Lung (tissue), 11 donors: ENCODE measurements at regions not wholly inside any gene's neighbourhood (a gene's known extent, or its start where the extent isn't known, plus 50 kb on each side); places are given as distances from the start of the nearest gene placed in this dataset.
A peak's percentile ranks its signal among the peaks of the same experiment; 100 is the strongest.

Experiments
- ATAC-seq: fragments of 200-7000 bp; cut with Tn5 transposase; one replicate; pipeline ENCODE4 v1.9.1; 2020; ENCODE audit warnings: moderate number of reproducible peaks; ENCODE audit not compliant: insufficient read depth, low FRiP score
- DNase-seq, 3 donors: peaks; one replicate each; pipeline ENCODE4 v3.0.0-alpha.2; 2013 to 2017
- H3K27ac ChIP-seq, 2 donors: one replicate each; pipeline ENCODE4 v1.5.1; 2013; ENCODE audit warnings: mild to moderate bottlenecking in 2 of 2, moderate library complexity in 2 of 2, control low read depth in 1 of 2, inconsistent platforms in 1 of 2, low read depth in 1 of 2, low read length in 1 of 2
- H3K27me3 ChIP-seq, 3 donors: one replicate each; pipeline ENCODE4 v1.5.1; 2013; ENCODE audit warnings: low read length in 2 of 3; ENCODE audit not compliant: control insufficient read depth in 3 of 3, insufficient read depth in 3 of 3
- H3K36me3 ChIP-seq, 4 donors: one replicate each; pipeline ENCODE4 v1.5.1; 2013; ENCODE audit warnings: low read length in 4 of 4, mild to moderate bottlenecking in 1 of 4, moderate library complexity in 1 of 4; ENCODE audit not compliant: control insufficient read depth in 4 of 4, insufficient read depth in 4 of 4
- H3K4me1 ChIP-seq, 5 donors: one replicate each; pipeline ENCODE4 v1.5.1; 2013; ENCODE audit warnings: low read length in 5 of 5, mild to moderate bottlenecking in 2 of 5, moderate library complexity in 1 of 5; ENCODE audit not compliant: control insufficient read depth in 5 of 5, insufficient read depth in 5 of 5
- H3K4me3 ChIP-seq: one replicate; pipeline ENCODE4 v1.5.1; 2013; ENCODE audit warnings: mild to moderate bottlenecking, control low read depth, moderate library complexity
- H3K9ac ChIP-seq, 2 donors: one replicate each; pipeline ENCODE4 v1.5.1; 2013; ENCODE audit warnings: low read length in 2 of 2, control low read depth in 1 of 2; ENCODE audit not compliant: insufficient read depth in 1 of 2
- H3K9me3 ChIP-seq, 4 donors: one replicate each; pipeline ENCODE4 v1.5.1; 2013; ENCODE audit warnings: low read length in 3 of 4, mild to moderate bottlenecking in 1 of 4, moderate library complexity in 1 of 4; ENCODE audit not compliant: control insufficient read depth in 4 of 4, insufficient read depth in 3 of 4
- CTCF ChIP-seq: IDR thresholded peaks from 2 replicates; pipeline ENCODE4 v1.5.1; 2012; ENCODE audit warnings: mild to moderate bottlenecking; ENCODE audit errors: control extremely low read depth, extremely low read depth
- WGBS, 2 donors: extraction: QIAGEN DNeasy Blood & Tissue Kit; methylation state at CpG; one replicate each; pipeline ENCODE4 v1.1.7; 2013; 5-methylcytosine and 5-hydroxymethylcytosine counted together
- donor health status: control.
- donor health status: control.
- donor health status: Bipolar disorder and iron deficiency.
- donor health status: healthy.
- donor health status: DM: yes; HTN: yes; CAD: no.

- Histone ChIP-seq H3K27ac (no peak overlapping the region), H3K4me1 (peaks cover 0 to 11% (median 0%) of the 10 kb centered on the region in 5 donors), H3K36me3 (no peaks in the 10 kb centered on the region), H3K4me3 (no peak overlapping the region), H3K9ac (no peak overlapping the region), H3K27me3 (no peaks in the 10 kb centered on the region), H3K9me3 (peaks cover 0 to 5% (median 0%) of the 10 kb centered on the region in 4 donors)
- ATAC-seq: no peak
- 62 to 77% methylated on average over 4 of the region's 4 CpGs for whole genome bisulfite sequencing, 2 donors
- no peak for TF ChIP-seq CTCF
- DNase-seq: peak in 2 of 3 donors; percentile 26 to 56
Observed at GRCh38 chr6:44649365-44650025, 262.0 kb downstream of the CDC5L start.

- no peak overlapping the region for H3K27ac ChIP-seq
- no peak for DNase-seq
Observed at GRCh38 chr6:44650495-44650894, 263.0 kb downstream of the CDC5L start.

GRCh38 chr6:44650947-44651346 is 263.4 kb downstream of the CDC5L start:
- DNase-seq: no peak
- WGBS, 2 donors: 95% methylated on average over 5 of the region's 5 CpGs
- H3K4me3 ChIP-seq: no peak overlapping the region
- no peak for ATAC-seq
- no peaks in the 10 kb centered on the region for H3K36me3 ChIP-seq
- H3K4me1 ChIP-seq: peaks cover 0 to 20% (median 4%) of the 10 kb centered on the region in 5 donors
- H3K27me3 ChIP-seq: no peaks in the 10 kb centered on the region
- H3K9ac ChIP-seq: no peak overlapping the region
- TF ChIP-seq CTCF: no peak
- H3K9me3 ChIP-seq: peaks cover 0 to 5% (median 0%) of the 10 kb centered on the region in 4 donors
- H3K27ac ChIP-seq: no peak overlapping the region

More at GRCh38 chr6:44650495-44650894, 263.0 kb downstream of the CDC5L start:
- no peaks in the 10 kb centered on the region for H3K27me3 ChIP-seq
- ATAC-seq: no peak
- no peaks in the 10 kb centered on the region for H3K36me3 ChIP-seq
- no peak for TF ChIP-seq CTCF
- no peak overlapping the region for H3K4me3 ChIP-seq
- H3K9me3 ChIP-seq: peaks cover 0 to 5% (median 0%) of the 10 kb centered on the region in 4 donors
- 83 to 87% methylated on average over 6 of the region's 6 CpGs for WGBS, 2 donors
- H3K4me1 ChIP-seq: peaks cover 0 to 17% (median 4%) of the 10 kb centered on the region in 5 donors
- no peak overlapping the region for H3K9ac ChIP-seq
